Liver (tissue), 3 donors: ENCODE measurements at regions not wholly inside any gene's neighbourhood (a gene's known extent, or its start where the extent isn't known, plus 50 kb on each side); places are given as distances from the start of the nearest gene placed in this dataset.

Experiments used
- HNF4G ChIP-seq: IDR thresholded peaks from 2 replicates; pipeline ENCODE4 v1.6.1; 2016; ENCODE audit warnings: antibody characterized with exemption
- TF ChIP-seq, protein P1 (sequence below): IDR thresholded peaks from 2 replicates; pipeline ENCODE4 v1.6.1; 2016; ENCODE audit warnings: antibody characterized with exemption
- TF ChIP-seq, protein P2 (sequence below): fragments of 150-350 bp; IDR thresholded peaks from 2 replicates; pipeline ENCODE4 v1.5.1; 2017; ENCODE audit warnings: improper control_type of control experiment, low read depth, low read length; ENCODE audit not compliant: missing input control
- donor health status: healthy.
- donor health status: healthy.

- TF ChIP-seq, protein P1, sequence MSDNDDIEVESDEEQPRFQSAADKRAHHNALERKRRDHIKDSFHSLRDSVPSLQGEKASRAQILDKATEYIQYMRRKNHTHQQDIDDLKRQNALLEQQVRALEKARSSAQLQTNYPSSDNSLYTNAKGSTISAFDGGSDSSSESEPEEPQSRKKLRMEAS = no peak
- no peak for TF ChIP-seq HNF4G
- TF ChIP-seq, protein P2, sequence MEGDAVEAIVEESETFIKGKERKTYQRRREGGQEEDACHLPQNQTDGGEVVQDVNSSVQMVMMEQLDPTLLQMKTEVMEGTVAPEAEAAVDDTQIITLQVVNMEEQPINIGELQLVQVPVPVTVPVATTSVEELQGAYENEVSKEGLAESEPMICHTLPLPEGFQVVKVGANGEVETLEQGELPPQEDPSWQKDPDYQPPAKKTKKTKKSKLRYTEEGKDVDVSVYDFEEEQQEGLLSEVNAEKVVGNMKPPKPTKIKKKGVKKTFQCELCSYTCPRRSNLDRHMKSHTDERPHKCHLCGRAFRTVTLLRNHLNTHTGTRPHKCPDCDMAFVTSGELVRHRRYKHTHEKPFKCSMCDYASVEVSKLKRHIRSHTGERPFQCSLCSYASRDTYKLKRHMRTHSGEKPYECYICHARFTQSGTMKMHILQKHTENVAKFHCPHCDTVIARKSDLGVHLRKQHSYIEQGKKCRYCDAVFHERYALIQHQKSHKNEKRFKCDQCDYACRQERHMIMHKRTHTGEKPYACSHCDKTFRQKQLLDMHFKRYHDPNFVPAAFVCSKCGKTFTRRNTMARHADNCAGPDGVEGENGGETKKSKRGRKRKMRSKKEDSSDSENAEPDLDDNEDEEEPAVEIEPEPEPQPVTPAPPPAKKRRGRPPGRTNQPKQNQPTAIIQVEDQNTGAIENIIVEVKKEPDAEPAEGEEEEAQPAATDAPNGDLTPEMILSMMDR = no peak
Measured at GRCh38 chr1:242828199-242828598, 303.7 kb upstream of the PLD5 start.
